ENCODE measurements at regions not wholly inside any gene's neighbourhood (a gene's known extent, or its start where the extent isn't known, plus 50 kb on each side); places are given as distances from the start of the nearest gene placed in this dataset.

DNA sequence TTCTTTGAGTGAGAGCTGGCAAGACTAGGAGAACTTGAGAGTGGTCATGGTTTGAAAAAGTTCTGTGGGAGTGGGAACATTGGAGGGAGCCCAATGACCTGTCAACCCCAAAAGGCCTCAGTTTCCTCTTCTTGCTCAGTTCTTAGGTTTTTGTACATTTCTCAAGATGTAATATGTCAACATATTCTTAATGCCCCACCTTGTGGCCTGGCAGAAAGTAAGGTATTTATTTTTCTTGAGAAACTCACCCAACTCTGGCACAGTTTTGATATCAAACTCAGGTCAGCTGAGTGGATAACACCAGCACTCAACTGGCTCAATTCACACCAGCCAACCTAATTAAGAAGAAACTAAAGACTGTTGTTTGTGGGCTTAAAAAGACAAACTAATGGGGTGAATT lies 123.0 kb upstream of the SLC27A6 start:
- intact Hi-C loops (cut with micrococcal nuclease; ENCODE audit: unreplicated experiment): loop anchor here (5.0 to 10.0 kb wide), 3 partner anchors 177 to 1277 kb away; no protein-coding TSS in a partner anchor
- no peak overlapping the region for H3K27ac ChIP-seq (ENCODE audit: low read length)
- no peaks in the 10 kb centered on the region for H3K9me3 ChIP-seq (ENCODE audit: control insufficient read depth, insufficient read depth, low read depth, low read length)
- no peak for DNase-seq (ENCODE audit: low read depth, low spot score)
- TF ChIP-seq POLR2AphosphoS5 (IDR thresholded peaks at IDR 0.05; ENCODE audit: low read depth, low read length): no peak
- TF ChIP-seq, protein P1, sequence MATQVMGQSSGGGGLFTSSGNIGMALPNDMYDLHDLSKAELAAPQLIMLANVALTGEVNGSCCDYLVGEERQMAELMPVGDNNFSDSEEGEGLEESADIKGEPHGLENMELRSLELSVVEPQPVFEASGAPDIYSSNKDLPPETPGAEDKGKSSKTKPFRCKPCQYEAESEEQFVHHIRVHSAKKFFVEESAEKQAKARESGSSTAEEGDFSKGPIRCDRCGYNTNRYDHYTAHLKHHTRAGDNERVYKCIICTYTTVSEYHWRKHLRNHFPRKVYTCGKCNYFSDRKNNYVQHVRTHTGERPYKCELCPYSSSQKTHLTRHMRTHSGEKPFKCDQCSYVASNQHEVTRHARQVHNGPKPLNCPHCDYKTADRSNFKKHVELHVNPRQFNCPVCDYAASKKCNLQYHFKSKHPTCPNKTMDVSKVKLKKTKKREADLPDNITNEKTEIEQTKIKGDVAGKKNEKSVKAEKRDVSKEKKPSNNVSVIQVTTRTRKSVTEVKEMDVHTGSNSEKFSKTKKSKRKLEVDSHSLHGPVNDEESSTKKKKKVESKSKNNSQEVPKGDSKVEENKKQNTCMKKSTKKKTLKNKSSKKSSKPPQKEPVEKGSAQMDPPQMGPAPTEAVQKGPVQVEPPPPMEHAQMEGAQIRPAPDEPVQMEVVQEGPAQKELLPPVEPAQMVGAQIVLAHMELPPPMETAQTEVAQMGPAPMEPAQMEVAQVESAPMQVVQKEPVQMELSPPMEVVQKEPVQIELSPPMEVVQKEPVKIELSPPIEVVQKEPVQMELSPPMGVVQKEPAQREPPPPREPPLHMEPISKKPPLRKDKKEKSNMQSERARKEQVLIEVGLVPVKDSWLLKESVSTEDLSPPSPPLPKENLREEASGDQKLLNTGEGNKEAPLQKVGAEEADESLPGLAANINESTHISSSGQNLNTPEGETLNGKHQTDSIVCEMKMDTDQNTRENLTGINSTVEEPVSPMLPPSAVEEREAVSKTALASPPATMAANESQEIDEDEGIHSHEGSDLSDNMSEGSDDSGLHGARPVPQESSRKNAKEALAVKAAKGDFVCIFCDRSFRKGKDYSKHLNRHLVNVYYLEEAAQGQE (IDR thresholded peaks at IDR 0.05; ENCODE audit: insufficient read depth in 1 of 2, low read depth in 2 of 2, low read length in 1 of 2): no peak
- no peak for TF ChIP-seq SIN3A (IDR thresholded peaks at IDR 0.05; ENCODE audit: borderline replicate concordance, insufficient read depth, low read depth, low read length)
- no peak for TF ChIP-seq TCF7L2 (IDR thresholded peaks at IDR 0.05; ENCODE audit: low read depth, low read length)
- no peak for TF ChIP-seq CTCF (IDR thresholded peaks at IDR 0.05)
- no peak for ATAC-seq
- no peaks in the 10 kb centered on the region for H3K27me3 ChIP-seq (ENCODE audit: control insufficient read depth, insufficient read depth, low read length)
- in situ Hi-C loops (cut with HindIII; ENCODE audit: low pct_unique_long_range_greater_than_20kb, low sequenced_read_pairs): no loop called here
- CTCF ChIA-PET: no interaction called here
- H3K4me1 ChIP-seq (ENCODE audit: control insufficient read depth, insufficient read depth, low read length): no peaks in the 10 kb centered on the region
- H3K36me3 ChIP-seq (ENCODE audit: control insufficient read depth, insufficient read depth, low read length): no peaks in the 10 kb centered on the region
- no peak overlapping the region for H3K4me3 ChIP-seq (ENCODE audit: low read depth in 2 of 2, low read length in 2 of 2)
- no TSS peak for BruUV-seq (replicated peaks)
- POLR2A ChIA-PET: no interaction called here

GRCh38 chr5:128844354-128844923 lies 120.8 kb upstream of the SLC27A6 start:
- in situ Hi-C loops (cut with HindIII; ENCODE audit: low pct_unique_long_range_greater_than_20kb, low sequenced_read_pairs): no loop called here
- ChIA-PET POLR2A (no interaction called here), CTCF (no interaction called here)
- TF ChIP-seq, protein P1 (IDR thresholded peaks at IDR 0.05; ENCODE audit: insufficient read depth in 1 of 2, low read depth in 2 of 2, low read length in 1 of 2): no peak
- TF ChIP-seq POLR2AphosphoS5 (IDR thresholded peaks at IDR 0.05; ENCODE audit: low read depth, low read length) (no peak), CTCF (IDR thresholded peaks at IDR 0.05) (no peak; the same call in 1 of the 2 replicates), SIN3A (IDR thresholded peaks at IDR 0.05; ENCODE audit: borderline replicate concordance, insufficient read depth, low read depth, low read length) (no peak), TCF7L2 (IDR thresholded peaks at IDR 0.05; ENCODE audit: low read depth, low read length) (no peak)
- no peak for DNase-seq (ENCODE audit: low read depth, low spot score)
- intact Hi-C loops (cut with micrococcal nuclease; ENCODE audit: unreplicated experiment): loop anchor here (5.0 to 10.0 kb wide), 3 partner anchors 180 to 1280 kb away; no protein-coding TSS in a partner anchor
- Histone ChIP-seq H3K4me3 (ENCODE audit: low read depth in 2 of 2, low read length in 2 of 2) (no peak overlapping the region), H3K9me3 (ENCODE audit: control insufficient read depth, insufficient read depth, low read depth, low read length) (no peaks in the 10 kb centered on the region), H3K27ac (ENCODE audit: low read length) (no peak overlapping the region), H3K27me3 (ENCODE audit: control insufficient read depth, insufficient read depth, low read length) (no peaks in the 10 kb centered on the region), H3K36me3 (ENCODE audit: control insufficient read depth, insufficient read depth, low read length) (no peaks in the 10 kb centered on the region), H3K4me1 (ENCODE audit: control insufficient read depth, insufficient read depth, low read length) (no peaks in the 10 kb centered on the region)
- ATAC-seq: no peak
- no TSS peak for BruUV-seq (replicated peaks)
